ENCODE measurements at regions not wholly inside any gene's neighbourhood (a gene's known extent, or its start where the extent isn't known, plus 50 kb on each side); places are given as distances from the start of the nearest gene placed in this dataset.

- no peak overlapping the region for H3K27ac ChIP-seq (ENCODE audit: control insufficient read depth, insufficient read depth)
- ChIA-PET RAD21 (ENCODE audit: unreplicated experiment) (no interaction called here), POLR2A (no interaction called here), SMC1A (ENCODE audit: uncharacterized antibody, unreplicated experiment) (no interaction called here), CTCF (interaction anchor here (1.6 kb wide), 1 partner anchor 30 kb away, joined by 3 read pairs; no protein-coding TSS in a partner anchor)
- H3K9me3 ChIP-seq (replicated peaks; ENCODE audit: control insufficient read depth, insufficient read depth, low read length) = no peaks in the 10 kb centered on the region
- no peak overlapping the region for H3K4me3 ChIP-seq
- no TSS peak for BruUV-seq (replicated peaks)
- H3K4me1 ChIP-seq (ENCODE audit: control insufficient read depth, insufficient read depth, low read length) = no peaks in the 10 kb centered on the region
- no peaks in the 10 kb centered on the region for H4K20me1 ChIP-seq (ENCODE audit: control insufficient read depth, insufficient read depth)
- DNase-seq (ENCODE audit: low read depth, low spot score) = no peak
- no peak for TF ChIP-seq ZNF592 (IDR thresholded peaks at IDR 0.05)
- TF ChIP-seq ZBED1 (IDR thresholded peaks at IDR 0.05; ENCODE audit: borderline replicate concordance) = no peak
- no peak for TF ChIP-seq ZSCAN29 (IDR thresholded peaks at IDR 0.05)
- no peak for TF ChIP-seq NFYB (IDR thresholded peaks at IDR 0.05; ENCODE audit: insufficient read depth, low read depth, low read length)
- no peak for TF ChIP-seq HDAC2 (IDR thresholded peaks at IDR 0.05)
- no peak for TF ChIP-seq YBX1 (IDR thresholded peaks at IDR 0.05)
- no peak for TF ChIP-seq ESRRA (IDR thresholded peaks at IDR 0.05; ENCODE audit: low read length)
- TF ChIP-seq BMI1 (IDR thresholded peaks at IDR 0.05; ENCODE audit: borderline replicate concordance) = no peak
- no peak overlapping the region for H3K9ac ChIP-seq (ENCODE audit: control insufficient read depth, insufficient read depth, low read length)
- WGBS (ENCODE audit: insufficient coverage, insufficient replicate concordance, low lambda C conversion rate, missing lambda C conversion rate) = 22% methylated on average over 4 of the region's 4 CpGs
- H3K27me3 ChIP-seq (replicated peaks in 1 of 2; ENCODE audit: control insufficient read depth in 2 of 2, insufficient read depth in 2 of 2, low read length in 1 of 2) = no peaks in the 10 kb centered on the region
- ATAC-seq = no peak
- no peaks in the 10 kb centered on the region for H3K36me3 ChIP-seq (ENCODE audit: control insufficient read depth in 2 of 2, insufficient read depth in 2 of 2, low read length in 1 of 2)
- intact Hi-C loops (cut with micrococcal nuclease; ENCODE audit: unreplicated experiment) (no loop called here), in situ Hi-C loops (cut with MboI) (no loop called here)
- no peaks in the 10 kb centered on the region for H3K79me2 ChIP-seq (ENCODE audit: control insufficient read depth, insufficient read depth, low read length)
- H3K4me2 ChIP-seq (ENCODE audit: control insufficient read depth, insufficient read depth) = no peak overlapping the region
- no peak for FAIRE-seq
- no peak overlapping the region for H2AFZ ChIP-seq (ENCODE audit: control insufficient read depth, low read depth, low read length)
Observed at GRCh38 chr20:22821796-22822195, 213.3 kb upstream of the SSTR4 start.

Data from GM12878 (cell line).